ENCODE measurements at regions not wholly inside any gene's neighbourhood (a gene's known extent, or its start where the extent isn't known, plus 50 kb on each side); places are given as distances from the start of the nearest gene placed in this dataset.
"Not testable (repeated sequence)": the region's sequence is repeated elsewhere in the genome, so short reads cannot be mapped to it uniquely, and the experiment has no call there.

DNA sequence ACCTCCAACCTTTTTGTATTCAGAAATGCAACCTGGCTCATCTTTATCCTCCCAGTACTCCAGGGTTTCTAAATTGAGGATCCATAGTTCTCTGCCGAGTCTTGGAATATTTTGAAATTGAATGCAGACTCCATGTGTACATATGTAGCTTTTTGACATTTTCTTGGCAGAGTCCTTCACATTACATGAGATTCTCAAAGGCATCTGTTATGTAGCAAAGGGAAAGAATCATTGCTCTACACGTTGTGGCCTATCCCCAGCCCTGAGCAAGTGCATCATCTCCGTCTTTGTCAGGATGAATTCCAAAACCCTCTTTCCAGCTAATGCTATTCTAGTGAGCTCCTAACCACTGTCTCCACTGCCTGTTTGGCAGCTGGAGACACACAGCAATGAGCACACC, 742.9 kb downstream of the DHX35 start:
- no peak overlapping the region for H3K4me3 Mint-ChIP-seq
- intact Hi-C loops (cut with micrococcal nuclease), result no loop called here
- ChIA-PET POLR2A (no interaction called here), CTCF (no interaction called here)
- no peak for DNase-seq
- H3K4me1 Mint-ChIP-seq (ENCODE audit: low read depth), result no peaks in the 10 kb centered on the region
- no peak for ATAC-seq
- TF ChIP-seq, protein P1, sequence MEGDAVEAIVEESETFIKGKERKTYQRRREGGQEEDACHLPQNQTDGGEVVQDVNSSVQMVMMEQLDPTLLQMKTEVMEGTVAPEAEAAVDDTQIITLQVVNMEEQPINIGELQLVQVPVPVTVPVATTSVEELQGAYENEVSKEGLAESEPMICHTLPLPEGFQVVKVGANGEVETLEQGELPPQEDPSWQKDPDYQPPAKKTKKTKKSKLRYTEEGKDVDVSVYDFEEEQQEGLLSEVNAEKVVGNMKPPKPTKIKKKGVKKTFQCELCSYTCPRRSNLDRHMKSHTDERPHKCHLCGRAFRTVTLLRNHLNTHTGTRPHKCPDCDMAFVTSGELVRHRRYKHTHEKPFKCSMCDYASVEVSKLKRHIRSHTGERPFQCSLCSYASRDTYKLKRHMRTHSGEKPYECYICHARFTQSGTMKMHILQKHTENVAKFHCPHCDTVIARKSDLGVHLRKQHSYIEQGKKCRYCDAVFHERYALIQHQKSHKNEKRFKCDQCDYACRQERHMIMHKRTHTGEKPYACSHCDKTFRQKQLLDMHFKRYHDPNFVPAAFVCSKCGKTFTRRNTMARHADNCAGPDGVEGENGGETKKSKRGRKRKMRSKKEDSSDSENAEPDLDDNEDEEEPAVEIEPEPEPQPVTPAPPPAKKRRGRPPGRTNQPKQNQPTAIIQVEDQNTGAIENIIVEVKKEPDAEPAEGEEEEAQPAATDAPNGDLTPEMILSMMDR (IDR thresholded peaks at IDR 0.05), result no peak
- no peak overlapping the region for H3K27ac Mint-ChIP-seq
- no peaks in the 10 kb centered on the region for H3K27me3 Mint-ChIP-seq
- no peaks in the 10 kb centered on the region for H3K36me3 Mint-ChIP-seq (ENCODE audit: low read depth)
- no peaks in the 10 kb centered on the region for H3K9me3 Mint-ChIP-seq

DNA sequence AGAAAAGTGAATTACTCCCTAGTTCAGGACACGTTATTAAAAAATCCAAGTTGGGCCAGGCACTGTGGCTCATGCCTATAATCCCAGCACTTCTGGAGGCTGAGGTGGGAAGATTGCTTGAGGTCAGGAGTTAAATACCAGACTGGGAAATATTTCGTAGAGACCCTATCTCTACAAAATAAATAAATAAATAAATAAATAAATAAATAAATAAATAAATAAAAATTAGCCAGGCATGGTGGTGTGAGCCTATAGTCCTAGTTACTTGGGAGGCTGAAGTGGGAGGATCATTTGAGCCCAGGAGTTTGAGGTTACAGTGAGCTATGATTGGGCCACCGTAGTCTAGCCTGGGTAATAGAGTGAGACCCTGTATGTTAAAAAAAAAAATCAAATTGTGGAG, 741.2 kb downstream of the DHX35 start:
- intact Hi-C loops (cut with micrococcal nuclease); H3K27ac Mint-ChIP-seq; H3K36me3 Mint-ChIP-seq (ENCODE audit: low read depth); DNase-seq; H3K4me1 Mint-ChIP-seq (ENCODE audit: low read depth); ATAC-seq; CTCF ChIA-PET; POLR2A ChIA-PET; H3K27me3 Mint-ChIP-seq; H3K4me3 Mint-ChIP-seq; H3K9me3 Mint-ChIP-seq: not testable (repeated sequence)

DNA sequence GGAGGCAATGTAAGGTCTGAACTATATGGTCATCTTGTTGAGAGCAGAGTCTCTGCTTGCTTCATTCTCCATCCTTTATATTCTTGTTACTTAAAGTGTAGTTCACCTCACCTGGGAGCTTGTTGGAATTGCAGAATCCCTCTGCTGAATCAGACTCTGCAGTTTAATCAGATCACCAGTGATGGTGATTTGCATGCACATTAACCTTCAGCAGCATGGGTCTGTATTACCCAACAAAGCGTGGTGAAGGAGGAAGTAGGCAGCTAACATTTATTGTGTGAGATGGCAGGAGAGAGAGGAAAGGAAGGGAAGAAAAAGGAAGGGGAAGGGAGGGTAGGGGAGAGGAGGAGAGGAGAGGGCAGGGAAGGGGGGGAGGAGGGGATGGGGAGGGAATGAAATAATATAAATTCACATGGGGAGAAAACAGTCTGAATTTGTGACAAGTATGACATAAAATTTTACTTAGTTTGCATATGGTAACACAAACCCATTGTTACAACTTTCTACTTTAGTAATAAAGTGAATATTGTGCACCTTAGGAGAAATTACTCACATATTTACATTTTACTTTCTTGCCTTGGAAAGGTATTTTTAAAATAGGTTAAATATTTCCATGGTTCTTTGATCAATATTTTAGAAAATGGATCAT, 740.7 kb downstream of the DHX35 start:
- TF ChIP-seq, protein P1 (IDR thresholded peaks at IDR 0.05), result no peak
- Mint-ChIP-seq H3K9me3 (no peaks in the 10 kb centered on the region), H3K27ac (no peak overlapping the region), H3K4me1 (ENCODE audit: low read depth) (no peaks in the 10 kb centered on the region), H3K27me3 (no peaks in the 10 kb centered on the region), H3K4me3 (no peak overlapping the region), H3K36me3 (ENCODE audit: low read depth) (no peaks in the 10 kb centered on the region)
- POLR2A ChIA-PET, result no interaction called here
- ATAC-seq, result no peak
- intact Hi-C loops (cut with micrococcal nuclease), result no loop called here
- CTCF ChIA-PET, result no interaction called here
- DNase-seq, result no peak

DNA sequence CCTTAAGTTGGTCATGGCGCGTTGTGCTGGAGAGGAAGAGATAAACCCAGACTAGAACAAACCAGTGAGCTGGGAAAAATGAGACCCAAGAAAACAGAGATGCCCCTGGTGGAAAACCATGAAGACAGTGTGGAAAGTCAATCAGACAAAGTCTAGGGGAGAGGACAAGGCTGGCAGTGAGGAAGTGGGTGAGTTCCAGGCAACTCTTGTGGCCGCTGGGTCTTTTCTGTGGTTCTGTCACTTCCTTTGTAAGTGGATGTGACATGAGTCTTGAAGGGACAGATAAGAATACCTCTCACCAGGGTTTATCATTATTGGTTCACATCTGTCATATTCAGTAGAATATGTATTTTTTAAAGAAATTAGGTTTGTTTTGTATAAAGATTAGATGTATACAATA, 738.4 kb downstream of the DHX35 start:
- CTCF ChIA-PET, result no interaction called here
- Mint-ChIP-seq H3K4me3 (no peak overlapping the region), H3K27ac (no peak overlapping the region), H3K4me1 (ENCODE audit: low read depth) (no peaks in the 10 kb centered on the region), H3K36me3 (ENCODE audit: low read depth) (no peaks in the 10 kb centered on the region), H3K27me3 (no peaks in the 10 kb centered on the region), H3K9me3 (no peaks in the 10 kb centered on the region)
- TF ChIP-seq, protein P1 (IDR thresholded peaks at IDR 0.05), result no peak
- intact Hi-C loops (cut with micrococcal nuclease), result no loop called here
- DNase-seq (no peak), ATAC-seq (no peak)
- POLR2A ChIA-PET, result no interaction called here

DNA sequence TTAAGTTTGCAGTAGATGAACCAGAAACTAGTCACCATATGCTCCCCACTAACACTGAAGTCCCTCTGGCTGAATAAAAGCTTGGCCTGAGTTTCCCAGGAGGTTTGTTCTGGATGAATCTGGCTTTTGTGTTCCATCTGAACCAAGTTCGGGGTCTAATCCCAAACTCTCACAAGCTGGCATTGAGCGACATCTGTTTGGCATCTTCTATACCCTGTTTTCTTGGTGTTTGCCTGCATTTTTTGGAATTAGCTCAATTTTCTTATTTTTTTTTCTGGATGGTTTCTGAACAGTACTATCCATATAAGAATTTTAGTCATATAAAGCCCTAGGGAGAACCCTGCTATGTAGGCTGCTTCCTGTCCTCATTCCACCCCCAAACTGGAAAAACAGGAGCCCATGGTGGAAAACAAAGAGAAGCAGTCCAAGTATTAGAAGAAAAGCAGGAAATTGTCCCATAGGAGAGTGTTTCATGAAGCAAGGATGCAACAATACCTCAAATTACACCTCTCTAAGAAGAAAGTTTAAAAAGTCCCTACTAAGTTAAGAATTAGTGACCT, 737.1 kb downstream of the DHX35 start:
- ChIA-PET POLR2A (no interaction called here), CTCF (no interaction called here)
- Mint-ChIP-seq H3K4me1 (ENCODE audit: low read depth) (no peaks in the 10 kb centered on the region), H3K36me3 (ENCODE audit: low read depth) (no peaks in the 10 kb centered on the region), H3K9me3 (no peaks in the 10 kb centered on the region), H3K4me3 (no peak overlapping the region), H3K27ac (no peak overlapping the region), H3K27me3 (no peaks in the 10 kb centered on the region)
- ATAC-seq, result no peak
- intact Hi-C loops (cut with micrococcal nuclease), result no loop called here
- TF ChIP-seq, protein P1 (IDR thresholded peaks at IDR 0.05), result no peak
- DNase-seq, result no peak

Measured in activated CD8-positive, alpha-beta T cell treated with anti-CD3 and anti-CD28 coated beads for 36 hours (primary cell).